ENCODE measurements at regions not wholly inside any gene's neighbourhood (a gene's known extent, or its start where the extent isn't known, plus 50 kb on each side); places are given as distances from the start of the nearest gene placed in this dataset.

GRCh38 chr15:91538782-91539181 lies 314.7 kb upstream of the SLCO3A1 start:
- 93 to 94% methylated on average over 2 of the region's 2 CpGs for WGBS, 2 donors
- Histone ChIP-seq H3K9me3 (no peaks in the 10 kb centered on the region), H3K36me3 (ENCODE audit: low read depth, missing control alignments) (no peaks in the 10 kb centered on the region), H3K4me1 (no peaks in the 10 kb centered on the region), H3K27me3 (no peaks in the 10 kb centered on the region), H3K27ac (no peak overlapping the region), H3K4me3 (no peak overlapping the region)
- no peak for DNase-seq
- no peak for TF ChIP-seq CTCF (IDR thresholded peaks at IDR 0.05)
- no peak for TF ChIP-seq POLR2A (IDR thresholded peaks at IDR 0.05)
- intact Hi-C loops (cut with DNase I; ENCODE audit: low total_unique reads): no loop called here

GRCh38 chr15:91541286-91541685 lies 312.2 kb upstream of the SLCO3A1 start:
- no peak for DNase-seq
- Histone ChIP-seq H3K27ac (no peak overlapping the region), H3K4me1 (no peaks in the 10 kb centered on the region), H3K4me3 (no peak overlapping the region), H3K9me3 (no peaks in the 10 kb centered on the region), H3K27me3 (no peaks in the 10 kb centered on the region), H3K36me3 (ENCODE audit: low read depth, missing control alignments) (no peaks in the 10 kb centered on the region)
- intact Hi-C loops (cut with DNase I; ENCODE audit: low total_unique reads): no loop called here
- TF ChIP-seq CTCF (IDR thresholded peaks at IDR 0.05) (no peak), POLR2A (IDR thresholded peaks at IDR 0.05) (no peak)
- 92 to 100% methylated on average over 1 of the region's 1 CpG for WGBS, 2 donors

GRCh38 chr15:91542226-91542625 lies 311.3 kb upstream of the SLCO3A1 start:
- no peak overlapping the region for H3K27ac ChIP-seq
- intact Hi-C loops (cut with DNase I; ENCODE audit: low total_unique reads): no loop called here
- 71 to 72% methylated on average over 3 of the region's 3 CpGs for WGBS, 2 donors
- H3K27me3 ChIP-seq: no peaks in the 10 kb centered on the region
- H3K36me3 ChIP-seq (ENCODE audit: low read depth, missing control alignments): no peaks in the 10 kb centered on the region
- no peak overlapping the region for H3K4me3 ChIP-seq
- no peaks in the 10 kb centered on the region for H3K4me1 ChIP-seq
- DNase-seq: no peak
- H3K9me3 ChIP-seq: no peaks in the 10 kb centered on the region
- TF ChIP-seq POLR2A (IDR thresholded peaks at IDR 0.05) (no peak), CTCF (IDR thresholded peaks at IDR 0.05) (no peak)

GRCh38 chr15:91547356-91547755 lies 306.2 kb upstream of the SLCO3A1 start:
- no peak for DNase-seq
- H3K9me3 ChIP-seq: no peaks in the 10 kb centered on the region
- intact Hi-C loops (cut with DNase I; ENCODE audit: low total_unique reads): no loop called here
- WGBS, 2 donors: 95 to 96% methylated on average over 3 of the region's 3 CpGs
- no peak overlapping the region for H3K4me3 ChIP-seq
- H3K27me3 ChIP-seq: no peaks in the 10 kb centered on the region
- H3K27ac ChIP-seq: no peak overlapping the region
- TF ChIP-seq CTCF (IDR thresholded peaks at IDR 0.05) (no peak), POLR2A (IDR thresholded peaks at IDR 0.05) (no peak)
- H3K36me3 ChIP-seq (ENCODE audit: low read depth, missing control alignments): no peaks in the 10 kb centered on the region
- no peaks in the 10 kb centered on the region for H3K4me1 ChIP-seq

- Histone ChIP-seq H3K36me3 (ENCODE audit: low read depth, missing control alignments) (no peaks in the 10 kb centered on the region), H3K4me3 (no peak overlapping the region), H3K4me1 (no peaks in the 10 kb centered on the region), H3K9me3 (no peaks in the 10 kb centered on the region), H3K27me3 (no peaks in the 10 kb centered on the region), H3K27ac (no peak overlapping the region)
- TF ChIP-seq CTCF (IDR thresholded peaks at IDR 0.05) (no peak), POLR2A (IDR thresholded peaks at IDR 0.05) (no peak)
- intact Hi-C loops (cut with DNase I; ENCODE audit: low total_unique reads): no loop called here
- DNase-seq: no peak
- 61 to 71% methylated on average over 4 of the region's 4 CpGs for WGBS, 2 donors
These were observed 305.0 kb upstream of the SLCO3A1 start for GRCh38 chr15:91548549-91548948.

Data from testis (tissue), 2 donors.